ENCODE measurements at regions not wholly inside any gene's neighbourhood (a gene's known extent, or its start where the extent isn't known, plus 50 kb on each side); places are given as distances from the start of the nearest gene placed in this dataset.
A peak's percentile ranks its signal among the peaks of the same experiment; 100 is the strongest.

- H3K36me3 Mint-ChIP-seq (ENCODE audit: low read depth) = no peaks in the 10 kb centered on the region
- H3K4me1 Mint-ChIP-seq (ENCODE audit: low read depth) = peaks cover 16% of the 10 kb centered on the region
- H3K4me3 Mint-ChIP-seq = no peak overlapping the region
- no peaks in the 10 kb centered on the region for H3K27me3 Mint-ChIP-seq (ENCODE audit: insufficient read depth)
- H3K27ac Mint-ChIP-seq = no peak overlapping the region
- no peak for TF ChIP-seq CTCF (IDR thresholded peaks at IDR 0.05)
- H3K9me3 Mint-ChIP-seq = no peaks in the 10 kb centered on the region
- DNase-seq = no peak
These were observed 830.9 kb upstream of the GJE1 start for GRCh38 chr6:141301779-141302178.

GRCh38 chr6:141290941-141291721, 841.6 kb upstream of the GJE1 start:
- Mint-ChIP-seq H3K4me3 (peak overlapping the region; percentile 8), H3K27me3 (ENCODE audit: insufficient read depth) (no peaks in the 10 kb centered on the region), H3K9me3 (peaks cover 9% of the 10 kb centered on the region), H3K27ac (no peak overlapping the region; the same call in 1 of the 2 replicates), H3K36me3 (ENCODE audit: low read depth) (peaks cover 15% of the 10 kb centered on the region), H3K4me1 (ENCODE audit: low read depth) (peaks cover 19% of the 10 kb centered on the region)
- no peak for TF ChIP-seq CTCF (IDR thresholded peaks at IDR 0.05)
- DNase-seq = no peak

- Mint-ChIP-seq H3K36me3 (ENCODE audit: low read depth) (peaks cover 15% of the 10 kb centered on the region), H3K9me3 (peaks cover 9% of the 10 kb centered on the region)
- TF ChIP-seq CTCF (IDR thresholded peaks at IDR 0.05) = no peak
These were observed 843.8 kb upstream of the GJE1 start for GRCh38 chr6:141288947-141289346.

GRCh38 chr6:141282263-141282662, 850.5 kb upstream of the GJE1 start:
- H3K27ac Mint-ChIP-seq = no peak overlapping the region
- no peaks in the 10 kb centered on the region for H3K9me3 Mint-ChIP-seq
- peaks cover 3% of the 10 kb centered on the region for H3K36me3 Mint-ChIP-seq (ENCODE audit: low read depth)
- no peak for TF ChIP-seq CTCF (IDR thresholded peaks at IDR 0.05)
- no peak overlapping the region for H3K4me3 Mint-ChIP-seq
- H3K4me1 Mint-ChIP-seq (ENCODE audit: low read depth) = peaks cover 5% of the 10 kb centered on the region; the same call in 1 of the 2 replicates
- DNase-seq = no peak
- H3K27me3 Mint-ChIP-seq (ENCODE audit: insufficient read depth) = no peaks in the 10 kb centered on the region

More at GRCh38 chr6:141288947-141289346, 843.8 kb upstream of the GJE1 start:
- Mint-ChIP-seq H3K4me1 (ENCODE audit: low read depth) (peaks cover 19% of the 10 kb centered on the region), H3K27me3 (ENCODE audit: insufficient read depth) (no peaks in the 10 kb centered on the region), H3K27ac (no peak overlapping the region), H3K4me3 (no peak overlapping the region)
- no peak for DNase-seq

- Mint-ChIP-seq H3K36me3 (ENCODE audit: low read depth) (no peaks in the 10 kb centered on the region), H3K4me1 (ENCODE audit: low read depth) (peaks cover 27% of the 10 kb centered on the region), H3K4me3 (no peak overlapping the region), H3K27me3 (ENCODE audit: insufficient read depth) (no peaks in the 10 kb centered on the region), H3K9me3 (no peaks in the 10 kb centered on the region), H3K27ac (no peak overlapping the region)
- no peak for TF ChIP-seq CTCF (IDR thresholded peaks at IDR 0.05)
- DNase-seq = no peak
These were observed 863.0 kb upstream of the GJE1 start for GRCh38 chr6:141269684-141270083.

All from HFFc6 (cell line).